Psoas muscle (tissue), 7 donors: ENCODE measurements at regions not wholly inside any gene's neighbourhood (a gene's known extent, or its start where the extent isn't known, plus 50 kb on each side); places are given as distances from the start of the nearest gene placed in this dataset.

Source experiments
- ATAC-seq, 4 donors: fragments of 200-7000 bp; cut with Tn5 transposase; one replicate each; pipeline ENCODE4 v1.9.1; 2020; ENCODE audit warnings: moderate library complexity in 3 of 4, mild to moderate bottlenecking in 2 of 4
- DNase-seq, 2 donors: peaks; one replicate each; pipeline ENCODE4 v3.0.0-alpha.2; 2020
- H3K27ac ChIP-seq: fragments of 200-600 bp; one replicate; pipeline ENCODE4 v1.8.0; 2022
- H3K27me3 ChIP-seq, 3 donors: fragments of 200-600 bp in 1 of 3; one replicate each; pipeline versions ENCODE4 v1.6.1 to v1.8.0; 2013 to 2022; ENCODE audit warnings: low read length in 2 of 3, mild to moderate bottlenecking in 2 of 3, moderate library complexity in 1 of 3; ENCODE audit not compliant: insufficient read depth in 3 of 3
- H3K36me3 ChIP-seq, 2 donors: fragments of 200-600 bp in 1 of 2; one replicate each; pipeline versions ENCODE4 v1.6.1 to v1.8.0; 2013 to 2022; ENCODE audit warnings: low read depth in 1 of 2, mild to moderate bottlenecking in 1 of 2, moderate library complexity in 1 of 2; ENCODE audit not compliant: insufficient read depth in 1 of 2
- H3K4me1 ChIP-seq: fragments of 200-600 bp; one replicate; pipeline ENCODE4 v1.8.0; 2022
- H3K4me3 ChIP-seq: fragments of 200-600 bp; one replicate; pipeline ENCODE4 v1.8.0; 2022; ENCODE audit warnings: mild to moderate bottlenecking
- H3K9me3 ChIP-seq: fragments of 200-600 bp; one replicate; pipeline ENCODE4 v1.8.0; 2022
- CTCF ChIP-seq: fragments of 200-600 bp; IDR thresholded peaks from one replicate; pipeline ENCODE4 v1.8.0; 2022; ENCODE audit warnings: antibody characterized with exemption
- WGBS, 3 donors: extraction: QIAGEN DNeasy Blood & Tissue Kit; methylation state at CpG; one replicate each; pipeline versions ENCODE4 v1.1.6 to v1.1.7; 2013; 5-methylcytosine and 5-hydroxymethylcytosine counted together
- intact Hi-C, 2 donors: fragments of 100-400 bp; cut with DNase I; formaldehyde crosslinking; loops; one replicate each; pipeline versions ENCODE4 v1.11.0 to v1.14.2; 2022
- donor health status: healthy with polysubstance abuse.
- donor health status: DM: no; HTN: no; CAD: no; lungs with moderate emphysema.
- donor health status: Bipolar disorder and iron deficiency.
- donor health status: healthy.
- donor health status: DM: yes; HTN: yes; CAD: no.
- donor health status: DM: no; HTN: no; CAD: no.
- donor health status: DM: yes; HTN: yes; CAD: no.

- DNase-seq (no peak), ATAC-seq (no peak)
- Histone ChIP-seq H3K27me3 (no peaks in the 10 kb centered on the region), H3K4me3 (no peak overlapping the region), H3K4me1 (no peaks in the 10 kb centered on the region), H3K36me3 (no peaks in the 10 kb centered on the region), H3K27ac (no peak overlapping the region), H3K9me3 (no peaks in the 10 kb centered on the region)
- no peak for TF ChIP-seq CTCF
- intact Hi-C loops, result no loop called here
- 82 to 93% (median 93%) methylated on average over 4 of the region's 4 CpGs for WGBS, 3 donors
Observed at GRCh38 chr13:105890509-105890908, 645.0 kb downstream of the EFNB2 start.

- 48 to 64% (median 62%) methylated on average over 1 of the region's 1 CpG for WGBS, 3 donors
- Histone ChIP-seq H3K4me3 (no peak overlapping the region), H3K27ac (no peak overlapping the region), H3K9me3 (no peaks in the 10 kb centered on the region), H3K4me1 (no peaks in the 10 kb centered on the region), H3K27me3 (no peaks in the 10 kb centered on the region), H3K36me3 (no peaks in the 10 kb centered on the region)
- no peak for TF ChIP-seq CTCF
- no peak for DNase-seq
- no peak for ATAC-seq
- intact Hi-C loops, result no loop called here
Observed at GRCh38 chr13:105878119-105878700, 657.3 kb downstream of the EFNB2 start.

- ATAC-seq (no peak), DNase-seq (no peak)
- Histone ChIP-seq H3K27ac (no peak overlapping the region), H3K9me3 (no peaks in the 10 kb centered on the region), H3K4me1 (no peaks in the 10 kb centered on the region), H3K27me3 (no peaks in the 10 kb centered on the region), H3K36me3 (no peaks in the 10 kb centered on the region), H3K4me3 (no peak overlapping the region)
- intact Hi-C loops, result no loop called here
- no peak for TF ChIP-seq CTCF
Observed at GRCh38 chr13:105874814-105875213, 660.6 kb downstream of the EFNB2 start.

GRCh38 chr13:105871768-105872167 is 663.7 kb downstream of the EFNB2 start:
- Histone ChIP-seq H3K27me3 (no peaks in the 10 kb centered on the region), H3K4me3 (no peak overlapping the region), H3K4me1 (no peaks in the 10 kb centered on the region), H3K36me3 (no peaks in the 10 kb centered on the region), H3K27ac (no peak overlapping the region), H3K9me3 (no peaks in the 10 kb centered on the region)
- no peak for TF ChIP-seq CTCF
- intact Hi-C loops, result no loop called here
- ATAC-seq, result no peak
- WGBS, 3 donors, result 94 to 97% (median 96%) methylated on average over 1 of the region's 1 CpG
- DNase-seq, result no peak

GRCh38 chr13:105871326-105871725 is 664.1 kb downstream of the EFNB2 start:
- Histone ChIP-seq H3K36me3 (no peaks in the 10 kb centered on the region), H3K9me3 (no peaks in the 10 kb centered on the region), H3K27ac (no peak overlapping the region), H3K4me1 (no peaks in the 10 kb centered on the region), H3K27me3 (no peaks in the 10 kb centered on the region), H3K4me3 (no peak overlapping the region)
- intact Hi-C loops, result no loop called here
- no peak for TF ChIP-seq CTCF
- ATAC-seq, result no peak
- no peak for DNase-seq
- WGBS, 3 donors, result 78 to 83% (median 79%) methylated on average over 2 of the region's 2 CpGs
